ENCODE measurements at regions not wholly inside any gene's neighbourhood (a gene's known extent, or its start where the extent isn't known, plus 50 kb on each side); places are given as distances from the start of the nearest gene placed in this dataset.

DNA sequence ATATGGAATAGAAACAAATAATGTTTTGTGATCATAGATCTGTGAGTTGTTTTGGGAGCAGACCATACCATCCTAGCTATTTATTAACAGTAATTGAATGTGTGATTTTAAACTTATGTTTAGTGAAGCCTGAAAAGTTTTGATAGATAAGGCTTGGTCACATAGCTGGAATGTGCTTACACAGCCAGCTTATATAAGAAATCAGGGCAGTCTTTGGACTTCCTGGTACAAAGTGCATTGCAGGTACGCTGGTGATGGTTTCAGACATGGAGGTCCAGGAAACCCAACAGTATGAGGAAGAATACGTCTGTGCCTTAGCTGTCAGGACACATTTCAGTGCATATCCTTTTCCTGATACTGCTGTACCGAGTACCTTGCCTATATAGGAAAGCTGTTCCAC lies 2316.2 kb upstream of the PCDH20 start:
- TF ChIP-seq JUN (CRISPR knock-in tag; IDR thresholded peaks at IDR 0.05) = no peak
- no peak for TF ChIP-seq TP53 (CRISPR knock-in tag; IDR thresholded peaks at IDR 0.05)
